H9 (cell line): ENCODE measurements at regions not wholly inside any gene's neighbourhood (a gene's known extent, or its start where the extent isn't known, plus 50 kb on each side); places are given as distances from the start of the nearest gene placed in this dataset.
A peak's percentile ranks its signal among the peaks of the same experiment; 100 is the strongest.

ENCODE experiments used
- DNase-seq: peaks from one replicate; pipeline ENCODE4 v3.0.0-alpha.2; 2017
- H2AFZ ChIP-seq: one replicate; pipeline ENCODE4 v1.6.1; 2013; ENCODE audit warnings: mild to moderate bottlenecking, low read length, control low read depth, moderate library complexity
- H2AK5ac ChIP-seq: 2 replicates; pipeline ENCODE4 v1.6.1; 2013; ENCODE audit warnings: low read length, control low read depth, mixed read lengths; ENCODE audit not compliant: insufficient read length
- H2BK120ac ChIP-seq: one replicate; pipeline ENCODE4 v1.6.1; 2013; ENCODE audit warnings: low read depth, mild to moderate bottlenecking, low read length, control low read depth, inconsistent platforms; ENCODE audit not compliant: poor library complexity, severe bottlenecking
- H2BK12ac ChIP-seq: 2 replicates; pipeline ENCODE4 v1.6.1; 2013; ENCODE audit warnings: low read length, control low read depth, mixed read lengths, low read depth; ENCODE audit not compliant: insufficient read length
- H2BK15ac ChIP-seq: 2 replicates; pipeline ENCODE4 v1.6.1; 2013; ENCODE audit warnings: low read depth, low read length, control low read depth
- H2BK20ac ChIP-seq: one replicate; pipeline ENCODE4 v1.6.1; 2013; ENCODE audit warnings: low read depth, mild to moderate bottlenecking, low read length, control low read depth, inconsistent platforms; ENCODE audit not compliant: poor library complexity, severe bottlenecking
- H2BK5ac ChIP-seq: 2 replicates; pipeline ENCODE4 v1.6.1; 2013; ENCODE audit warnings: low read length, control low read depth, mixed read lengths; ENCODE audit not compliant: insufficient read length
- H3K14ac ChIP-seq: 2 replicates; pipeline ENCODE4 v1.6.1; 2013; ENCODE audit warnings: low read length, control low read depth; ENCODE audit not compliant: insufficient read depth
- H3K18ac ChIP-seq: 2 replicates; pipeline ENCODE4 v1.6.1; 2013; ENCODE audit warnings: low read depth, mild to moderate bottlenecking, mixed read lengths, low read length, control low read depth; ENCODE audit not compliant: insufficient read length
- H3K23ac ChIP-seq: 2 replicates; pipeline ENCODE4 v1.6.1; 2013; ENCODE audit warnings: low read length, control low read depth, mixed read lengths, low read depth; ENCODE audit not compliant: insufficient read length
- H3K23me2 ChIP-seq: 2 replicates; pipeline ENCODE4 v1.6.1; 2013; ENCODE audit warnings: low read depth, mild to moderate bottlenecking, mixed read lengths, low read length, control low read depth; ENCODE audit not compliant: insufficient read length, poor library complexity, severe bottlenecking
- H3K27ac ChIP-seq: 2 replicates; pipeline ENCODE4 v1.5.1; 2013; ENCODE audit warnings: low read length, control low read depth, mixed read lengths, low read depth; ENCODE audit not compliant: insufficient read length
- H3K27me3 ChIP-seq: 2 replicates; pipeline ENCODE4 v1.6.1; 2013; ENCODE audit warnings: low read length, control low read depth, inconsistent platforms; ENCODE audit not compliant: insufficient read depth
- H3K4ac ChIP-seq: 2 replicates; pipeline ENCODE4 v1.6.1; 2013; ENCODE audit warnings: low read depth, mild to moderate bottlenecking, control low read depth, inconsistent platforms, low read length, moderate library complexity
- H3K4me1 ChIP-seq: 2 replicates; pipeline ENCODE4 v1.6.1; 2013; ENCODE audit warnings: low read length, control low read depth, inconsistent platforms; ENCODE audit not compliant: insufficient read depth
- H3K4me2 ChIP-seq: 2 replicates; pipeline ENCODE4 v1.6.1; 2013; ENCODE audit warnings: low read length, control low read depth, mixed read lengths; ENCODE audit not compliant: insufficient read length, insufficient read depth
- H3K56ac ChIP-seq: 2 replicates; pipeline ENCODE4 v1.6.1; 2013; ENCODE audit warnings: low read depth, mild to moderate bottlenecking, mixed read lengths, low read length, control low read depth; ENCODE audit not compliant: insufficient read length
- H3K79me1 ChIP-seq: 2 replicates; pipeline ENCODE4 v1.6.1; 2013; ENCODE audit warnings: low read depth, mild to moderate bottlenecking, moderate library complexity, low read length, control low read depth, inconsistent platforms; ENCODE audit not compliant: insufficient read depth, poor library complexity, severe bottlenecking
- H3K79me2 ChIP-seq: 2 replicates; pipeline ENCODE4 v1.6.1; 2013; ENCODE audit warnings: low read length, control low read depth, inconsistent platforms; ENCODE audit not compliant: insufficient read depth
- H3K9ac ChIP-seq: 2 replicates; pipeline ENCODE4 v1.6.1; 2013; ENCODE audit warnings: low read length, control low read depth, mixed read lengths; ENCODE audit not compliant: insufficient read length; ENCODE audit errors: extremely low read depth
- H3K9me3 ChIP-seq: one replicate; pipeline ENCODE4 v1.6.1; 2013; ENCODE audit warnings: low read depth, low read length, inconsistent platforms; ENCODE audit not compliant: control insufficient read depth
- H3T11ph ChIP-seq: one replicate; pipeline ENCODE4 v1.6.1; 2013; ENCODE audit warnings: mild to moderate bottlenecking, low read length, control low read depth, inconsistent platforms
- H4K20me1 ChIP-seq: one replicate; pipeline ENCODE4 v1.6.1; 2013; ENCODE audit not compliant: control insufficient read depth, insufficient read length, insufficient read depth
- H4K5ac ChIP-seq: 2 replicates; pipeline ENCODE4 v1.6.1; 2013; ENCODE audit warnings: low read depth, mild to moderate bottlenecking, mixed read lengths, low read length, control low read depth; ENCODE audit not compliant: insufficient read length
- H4K8ac ChIP-seq: replicated peaks from 2 replicates; pipeline ENCODE4 v1.6.1; 2013; ENCODE audit warnings: low read length, control low read depth, mixed read lengths, low read depth; ENCODE audit not compliant: insufficient read length
- H4K91ac ChIP-seq: 2 replicates; pipeline ENCODE4 v1.6.1; 2013; ENCODE audit warnings: low read depth, mild to moderate bottlenecking, moderate library complexity, mixed read lengths, low read length, control low read depth; ENCODE audit not compliant: insufficient read length
- H3K27ac Mint-ChIP-seq, 3 experiments: 2 replicates in 2 of 3; 3 replicates in 1 of 3; pipeline ENCODE4 v1.8.0; 2020 to 2021; ENCODE audit warnings: mixed read lengths in 3 of 3, mild to moderate bottlenecking in 1 of 3, moderate library complexity in 1 of 3
- H3K27me3 Mint-ChIP-seq: 2 replicates; pipeline ENCODE4 v1.8.0; 2021; ENCODE audit warnings: low read depth, mild to moderate bottlenecking, moderate library complexity, mixed read lengths
- H3K36me3 Mint-ChIP-seq, 3 experiments: 2 replicates in 2 of 3; 3 replicates in 1 of 3; pipeline ENCODE4 v1.8.0; 2020 to 2021; ENCODE audit warnings: low read depth in 3 of 3, mixed read lengths in 3 of 3; ENCODE audit not compliant: insufficient read depth in 1 of 3
- H3K4me1 Mint-ChIP-seq, 2 experiments: 2 replicates each; pipeline ENCODE4 v1.8.0; 2020; ENCODE audit warnings: mixed read lengths in 2 of 2
- H3K4me3 Mint-ChIP-seq, 2 experiments: 2 replicates in 1 of 2; 3 replicates in 1 of 2; pipeline ENCODE4 v1.8.0; 2020 to 2021; ENCODE audit warnings: mild to moderate bottlenecking in 2 of 2, mixed read lengths in 2 of 2, moderate library complexity in 1 of 2
- H3K9me3 Mint-ChIP-seq, 2 experiments: 2 replicates in 1 of 2; 3 replicates in 1 of 2; pipeline ENCODE4 v1.8.0; 2020; ENCODE audit warnings: mild to moderate bottlenecking in 2 of 2, mixed read lengths in 2 of 2, moderate library complexity in 1 of 2
- WGBS: extraction: QIAGEN DNeasy Blood & Tissue Kit; methylation state at CpG from one replicate; pipeline ENCODE4 v1.1.7; 2013; ENCODE audit warnings: missing lambda C conversion rate, low lambda C conversion rate, mixed read lengths; ENCODE audit not compliant: insufficient read length; ENCODE audit errors: extremely low coverage; 5-methylcytosine and 5-hydroxymethylcytosine counted together
- TF ChIP-seq, protein P1 (sequence below): fragments of 200-600 bp; sonication (generic); conservative IDR thresholded peaks from 3 replicates; pipeline ENCODE4 v1.8.0; 2021; ENCODE audit warnings: antibody characterized with exemption, mild to moderate bottlenecking

- Histone ChIP-seq H3K27ac (no peak overlapping the region), H3K14ac (no peak overlapping the region), H2BK15ac (no peak overlapping the region), H3K23me2 (no peaks in the 10 kb centered on the region), H4K5ac (no peak overlapping the region), H2AK5ac (no peak overlapping the region), H4K20me1 (no peaks in the 10 kb centered on the region), H2BK120ac (no peak overlapping the region), H3K4me2 (no peak overlapping the region), H3K9me3 (no peaks in the 10 kb centered on the region), H4K8ac (no peak overlapping the region), H3K23ac (no peak overlapping the region), H3K79me2 (no peaks in the 10 kb centered on the region), H2AFZ (no peak overlapping the region), H3K56ac (no peak overlapping the region), H3K27me3 (no peaks in the 10 kb centered on the region), H2BK20ac (no peak overlapping the region), H3K4ac (no peak overlapping the region), H2BK12ac (no peak overlapping the region), H3K18ac (no peak overlapping the region), H2BK5ac (no peak overlapping the region), H3K79me1 (no peaks in the 10 kb centered on the region), H3K9ac (no peak overlapping the region), H3T11ph (no peak overlapping the region), H3K4me1 (peaks cover 23% of the 10 kb centered on the region; the same call in 1 of the 2 replicates), H4K91ac (no peak overlapping the region)
- Mint-ChIP-seq H3K4me1 (peaks cover 54 to 75% of the 10 kb centered on the region in 2 experiments), H3K27ac (peak overlapping the region in 1 of 3 experiments; percentile 92; a peak in 2 of 7 replicates), H3K27me3 (peaks cover 5% of the 10 kb centered on the region), H3K4me3 (peak overlapping the region in 1 of 2 experiments; percentile 1; a peak in 1 of 5 replicates), H3K9me3 (no peaks in the 10 kb centered on the region), H3K36me3 (peaks cover 0 to 2% (median 0%) of the 10 kb centered on the region in 3 experiments; a peak in 1 of 7 replicates)
- DNase-seq, result no peak
- WGBS, result no CpG with 5 or more reads among the region's 5 CpGs
- TF ChIP-seq, protein P1, sequence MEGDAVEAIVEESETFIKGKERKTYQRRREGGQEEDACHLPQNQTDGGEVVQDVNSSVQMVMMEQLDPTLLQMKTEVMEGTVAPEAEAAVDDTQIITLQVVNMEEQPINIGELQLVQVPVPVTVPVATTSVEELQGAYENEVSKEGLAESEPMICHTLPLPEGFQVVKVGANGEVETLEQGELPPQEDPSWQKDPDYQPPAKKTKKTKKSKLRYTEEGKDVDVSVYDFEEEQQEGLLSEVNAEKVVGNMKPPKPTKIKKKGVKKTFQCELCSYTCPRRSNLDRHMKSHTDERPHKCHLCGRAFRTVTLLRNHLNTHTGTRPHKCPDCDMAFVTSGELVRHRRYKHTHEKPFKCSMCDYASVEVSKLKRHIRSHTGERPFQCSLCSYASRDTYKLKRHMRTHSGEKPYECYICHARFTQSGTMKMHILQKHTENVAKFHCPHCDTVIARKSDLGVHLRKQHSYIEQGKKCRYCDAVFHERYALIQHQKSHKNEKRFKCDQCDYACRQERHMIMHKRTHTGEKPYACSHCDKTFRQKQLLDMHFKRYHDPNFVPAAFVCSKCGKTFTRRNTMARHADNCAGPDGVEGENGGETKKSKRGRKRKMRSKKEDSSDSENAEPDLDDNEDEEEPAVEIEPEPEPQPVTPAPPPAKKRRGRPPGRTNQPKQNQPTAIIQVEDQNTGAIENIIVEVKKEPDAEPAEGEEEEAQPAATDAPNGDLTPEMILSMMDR, result no peak
Measured at GRCh38 chr6:40287296-40287850, 299.8 kb downstream of the LRFN2 start.
